HG03460 (cell line): ENCODE measurements at regions not wholly inside any gene's neighbourhood (a gene's known extent, or its start where the extent isn't known, plus 50 kb on each side); places are given as distances from the start of the nearest gene placed in this dataset.
"Not testable (repeated sequence)": the region's sequence is repeated elsewhere in the genome, so short reads cannot be mapped to it uniquely, and the experiment has no call there.

Experiments used
- ATAC-seq: cut with Tn5 transposase; IDR thresholded peaks from one replicate; pipeline ENCODE4 v1.9.1; 2021; ENCODE audit not compliant: unreplicated experiment

DNA sequence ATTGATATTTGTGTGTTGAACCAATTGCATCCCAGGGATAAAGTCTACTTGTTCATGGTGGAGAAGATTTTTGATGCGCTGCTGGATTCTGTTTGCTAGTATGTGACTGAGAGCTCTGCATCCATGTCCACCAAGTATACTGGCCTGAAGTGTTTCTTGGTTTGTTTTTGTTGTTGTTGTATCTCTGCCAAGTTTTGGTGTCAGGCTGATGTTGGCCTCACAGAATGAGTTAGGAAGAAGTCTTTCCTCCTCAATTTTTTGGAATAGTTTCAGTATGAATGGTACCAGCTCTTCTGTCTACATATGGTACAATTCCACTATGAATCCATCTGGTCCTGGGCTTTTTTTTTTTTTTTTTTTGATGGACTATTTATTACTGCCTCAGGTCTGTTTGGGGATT lies 50.9 kb upstream of the OSTN start:
- no peak for ATAC-seq

DNA sequence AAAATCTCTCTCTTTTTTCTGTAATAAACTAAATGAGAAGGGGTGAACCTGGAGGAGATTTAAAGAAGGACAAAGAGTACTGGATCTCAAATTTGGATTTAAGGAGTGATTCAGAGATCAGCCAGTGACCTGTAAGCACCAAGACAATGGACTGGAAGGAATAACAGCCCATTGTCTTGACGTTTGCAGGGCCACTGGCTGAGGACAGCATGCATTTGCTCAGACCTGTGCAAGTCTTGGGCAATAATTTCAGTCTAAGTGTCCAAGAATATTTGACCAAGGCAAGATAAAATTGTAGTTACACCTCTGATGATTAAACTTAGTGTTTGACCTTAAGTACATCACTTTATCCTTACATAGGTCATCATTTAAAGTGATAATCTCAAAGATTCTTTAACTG lies 55.8 kb upstream of the OSTN start:
- no peak for ATAC-seq

DNA sequence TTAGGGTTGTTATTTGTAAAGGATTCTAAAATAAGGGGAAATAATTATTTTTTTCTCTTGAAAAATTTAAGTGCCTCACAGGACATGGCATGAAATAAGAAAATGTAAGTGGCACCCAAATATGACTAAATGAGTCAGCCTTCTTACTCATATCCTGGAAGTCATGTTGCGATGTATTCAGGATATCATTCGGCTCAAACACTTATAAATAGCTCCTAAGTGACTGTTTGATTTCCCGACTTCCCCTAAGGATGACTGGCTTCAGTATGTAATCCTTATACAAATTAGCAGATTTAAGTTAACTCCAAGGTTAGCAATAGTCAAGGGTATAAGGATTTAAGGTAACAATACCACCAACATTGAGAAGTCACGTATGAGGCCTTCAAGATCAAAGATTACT lies 57.3 kb upstream of the OSTN start:
- ATAC-seq, result no peak

DNA sequence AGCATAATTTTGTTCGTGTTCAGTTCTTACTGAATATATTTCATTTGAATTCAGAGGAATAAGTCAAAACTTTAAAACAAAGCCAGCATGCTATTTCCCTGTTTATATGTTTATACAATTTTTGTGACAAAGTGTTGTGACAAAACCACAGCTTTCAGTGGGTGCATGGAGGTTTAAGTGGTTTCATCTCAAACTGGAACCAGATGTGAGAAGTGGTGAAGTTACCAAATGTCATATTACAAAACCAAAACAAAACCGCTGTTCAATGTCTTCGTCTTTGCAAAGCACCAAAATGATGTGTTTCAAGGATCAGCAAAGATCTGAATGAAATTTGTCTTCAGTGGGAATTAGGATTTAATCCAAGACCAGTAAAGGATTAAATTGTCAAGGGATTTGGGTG lies 59.3 kb upstream of the OSTN start:
- ATAC-seq, result peak; percentile 40

DNA sequence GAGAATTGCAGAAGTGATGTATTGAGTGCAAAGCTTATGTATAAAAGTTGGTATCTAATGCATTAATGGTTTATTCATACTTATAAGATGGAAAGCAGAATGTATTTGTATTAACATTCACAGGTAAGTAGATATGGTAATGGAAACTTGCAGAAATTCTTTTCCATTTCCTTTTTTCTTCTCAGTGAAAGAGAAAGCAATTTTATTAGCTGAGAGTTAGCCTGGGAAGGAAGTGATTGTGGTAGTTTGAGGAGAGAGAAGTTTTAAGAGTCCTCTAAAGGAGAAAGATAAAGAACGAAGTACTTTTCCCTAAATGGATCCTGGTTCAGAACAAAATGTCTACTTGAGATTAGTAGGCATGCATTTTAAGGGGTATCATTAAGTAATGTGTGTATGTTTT lies 60.1 kb upstream of the OSTN start:
- ATAC-seq, result peak; percentile 32

DNA sequence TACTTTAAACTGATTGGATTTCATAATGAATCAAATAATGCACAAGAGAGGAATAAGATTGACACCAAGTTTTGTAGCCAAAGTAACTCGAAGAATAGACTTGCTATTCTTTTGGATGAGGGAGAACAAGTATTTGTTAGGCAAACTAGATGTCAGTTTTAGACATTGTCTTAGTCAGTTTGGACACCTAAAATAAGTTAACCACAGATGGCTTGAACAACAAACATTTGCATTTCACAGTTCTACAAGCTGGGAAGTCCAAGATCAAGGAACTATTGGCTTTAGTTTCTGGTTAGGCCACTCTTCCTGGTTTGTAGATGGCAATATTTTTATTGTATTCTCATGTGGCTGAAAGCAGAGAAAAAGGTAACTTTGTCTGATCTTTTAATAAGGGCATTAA lies 61.3 kb upstream of the OSTN start:
- ATAC-seq, result no peak

DNA sequence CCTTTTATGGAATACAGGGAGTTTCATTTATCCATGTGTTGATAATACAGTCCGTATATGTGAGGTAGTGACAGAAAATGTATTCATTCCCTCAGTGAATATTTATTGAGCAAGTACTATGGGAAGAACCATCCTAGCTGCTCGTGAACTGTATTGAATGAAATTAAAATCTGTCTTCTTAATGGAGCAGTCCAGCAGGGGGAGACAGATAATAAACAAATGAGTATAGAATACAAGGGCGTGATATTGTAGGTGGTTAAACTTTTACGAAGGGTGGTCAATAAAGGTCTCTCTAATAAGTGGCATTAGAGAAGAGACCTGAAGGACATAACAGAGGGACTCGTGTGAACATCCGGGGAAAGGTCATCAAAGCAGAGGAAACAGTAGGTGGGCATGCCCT lies 62.7 kb upstream of the OSTN start:
- ATAC-seq, result no peak

DNA sequence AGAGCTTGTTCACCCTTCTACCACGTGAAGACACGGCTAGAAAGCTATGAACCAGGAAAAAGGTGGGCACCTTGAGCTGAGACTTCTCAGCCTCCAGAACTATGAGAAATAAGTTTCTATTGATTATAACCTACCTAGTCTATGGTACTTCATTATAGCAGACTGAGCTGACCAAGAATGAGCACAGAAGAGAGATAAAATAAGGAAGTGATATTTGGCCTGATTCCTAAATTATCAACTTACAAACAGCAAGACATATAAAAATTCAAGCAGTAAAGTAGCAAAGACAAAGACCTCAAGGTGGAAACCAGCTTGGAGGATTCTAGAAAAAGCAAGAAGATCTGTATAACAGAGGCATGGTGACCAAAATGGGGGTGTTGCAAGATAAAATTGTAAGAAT lies 63.9 kb upstream of the OSTN start:
- ATAC-seq, result no peak

DNA sequence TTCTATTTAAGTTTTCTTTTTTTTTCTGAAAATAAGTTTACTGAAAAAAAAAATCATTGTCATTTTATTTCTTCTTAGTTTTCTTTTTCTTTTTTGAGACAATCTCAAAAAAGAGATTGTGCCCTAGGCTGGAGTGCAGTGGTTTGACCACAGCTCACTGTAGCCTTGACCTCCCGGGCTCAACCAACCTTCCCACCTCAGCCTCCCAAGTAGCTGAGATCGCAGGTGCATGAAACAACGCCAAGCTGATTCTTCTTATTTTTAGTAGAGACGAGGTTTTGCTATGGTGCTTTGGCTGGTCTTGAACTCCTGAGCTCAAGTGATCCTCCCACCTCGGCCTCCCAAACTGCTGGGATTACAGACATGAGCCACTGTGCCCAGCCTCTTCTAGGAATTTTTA lies 65.7 kb upstream of the OSTN start:
- ATAC-seq, result no peak

DNA sequence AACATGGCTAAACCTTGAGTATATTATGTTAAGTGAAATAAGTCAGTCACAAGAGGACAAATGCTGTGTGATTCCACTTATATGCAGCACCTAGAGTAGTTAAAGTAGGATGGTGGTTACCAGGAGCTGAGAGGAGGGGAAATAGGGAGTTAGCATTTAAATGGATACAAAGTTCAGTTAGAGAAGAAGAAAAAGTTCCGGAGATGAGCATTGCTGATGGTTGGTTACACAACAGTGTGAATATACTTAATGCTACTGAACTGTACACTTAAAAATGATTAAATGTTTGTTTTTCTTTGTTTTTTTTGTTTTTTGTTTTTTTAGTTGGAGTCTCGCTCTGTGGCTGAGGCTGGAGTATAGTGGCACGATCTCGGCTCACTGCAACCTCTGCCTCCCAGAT lies 67.7 kb upstream of the OSTN start:
- no peak for ATAC-seq

DNA sequence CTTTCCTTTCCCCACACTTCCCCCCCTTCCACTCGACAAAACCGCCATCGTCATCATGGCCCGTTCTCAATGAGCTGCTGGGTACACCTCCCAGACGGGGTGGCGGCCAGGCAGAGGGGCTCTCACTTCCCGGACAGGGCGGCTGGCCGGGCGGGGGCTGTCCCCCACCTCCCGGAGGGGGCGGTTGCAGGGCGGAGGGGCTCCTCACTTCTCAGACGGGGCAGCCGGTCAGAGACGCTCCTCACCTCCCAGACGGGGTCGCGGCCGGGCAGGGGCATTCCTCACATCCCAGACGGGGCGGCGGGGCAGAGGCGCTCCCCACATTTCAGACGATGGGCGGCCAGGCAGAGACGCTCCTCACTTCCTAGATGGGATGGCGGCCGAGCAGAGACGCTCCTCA lies 74.2 kb upstream of the OSTN start:
- ATAC-seq, result not testable (repeated sequence)

DNA sequence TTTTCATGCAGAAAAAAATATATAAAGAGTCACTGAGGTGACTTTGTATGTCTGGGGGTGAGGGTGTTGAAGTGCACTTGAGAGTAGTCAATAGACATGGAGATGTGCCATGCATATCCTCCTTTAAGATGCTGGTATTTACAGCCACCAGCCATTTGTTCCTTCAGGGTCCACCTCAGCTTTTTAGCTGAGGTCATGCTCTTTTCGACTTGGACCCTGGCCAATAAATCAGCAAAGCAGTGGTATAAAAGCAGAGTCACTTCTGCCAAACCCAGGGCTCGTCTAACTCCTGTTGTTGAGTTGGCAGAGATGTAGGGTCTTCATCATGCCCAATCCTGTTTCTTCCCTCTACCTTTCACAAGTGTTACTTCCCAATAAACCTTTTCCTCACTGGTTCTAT lies 75.1 kb upstream of the OSTN start:
- no peak for ATAC-seq

DNA sequence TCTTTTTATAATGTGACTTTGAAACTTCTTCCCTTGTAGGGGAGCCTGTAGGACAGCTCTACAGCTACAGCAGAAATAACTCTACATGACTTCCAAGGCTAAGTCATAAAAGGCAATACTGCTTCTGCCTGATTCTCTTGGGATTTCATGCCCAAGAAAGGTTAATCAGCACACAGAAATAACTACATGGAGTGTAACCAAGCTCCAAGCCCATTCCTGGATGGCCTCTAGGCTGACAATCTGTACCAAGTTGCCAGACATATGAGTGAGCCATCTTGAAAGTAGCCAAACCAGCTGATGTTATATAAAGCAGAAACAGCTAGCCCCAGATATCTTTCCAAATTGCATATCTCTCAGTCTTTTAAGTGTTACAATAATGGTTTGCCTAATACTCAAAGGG lies 75.8 kb upstream of the OSTN start:
- ATAC-seq, result no peak

DNA sequence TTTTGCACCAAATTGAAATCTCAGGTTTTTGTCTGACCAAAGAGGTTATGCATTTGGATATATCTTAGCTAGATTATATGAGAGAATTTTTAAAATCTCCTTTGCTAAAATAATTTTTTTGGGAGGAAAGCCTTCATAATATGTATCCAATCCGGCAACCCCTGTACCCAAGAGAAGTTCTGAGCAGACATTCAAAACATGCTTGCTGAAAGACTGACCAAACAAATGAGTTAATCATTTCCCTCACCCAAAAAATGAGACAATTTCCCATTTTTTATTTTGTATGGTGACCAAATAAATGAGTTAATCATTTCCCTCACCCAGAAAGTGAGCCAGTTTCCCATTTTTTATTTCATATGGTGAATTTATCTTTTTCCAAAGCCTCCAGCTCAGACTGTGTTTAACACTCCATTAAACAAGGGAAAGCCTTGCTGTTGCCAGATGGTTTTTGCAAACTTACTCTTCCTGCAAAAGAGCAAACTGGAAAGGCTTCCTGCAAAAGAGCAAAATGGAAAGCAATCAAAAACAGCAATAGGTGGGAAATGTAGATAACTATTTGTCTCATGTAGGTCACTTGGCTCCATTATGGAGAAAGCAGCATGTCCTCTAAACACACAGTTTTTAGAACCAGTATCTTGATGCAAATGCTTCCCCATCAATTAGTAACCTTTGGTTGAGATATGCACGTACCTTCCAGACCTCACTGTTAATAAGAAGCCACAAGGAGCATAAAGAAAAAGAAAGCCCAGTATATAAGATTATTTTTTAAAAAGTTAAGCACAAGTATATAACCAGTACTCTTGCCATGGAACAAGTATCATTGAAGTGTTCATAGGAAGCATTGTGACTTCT lies 78.4 kb upstream of the OSTN start:
- ATAC-seq, result peak; percentile 74

DNA sequence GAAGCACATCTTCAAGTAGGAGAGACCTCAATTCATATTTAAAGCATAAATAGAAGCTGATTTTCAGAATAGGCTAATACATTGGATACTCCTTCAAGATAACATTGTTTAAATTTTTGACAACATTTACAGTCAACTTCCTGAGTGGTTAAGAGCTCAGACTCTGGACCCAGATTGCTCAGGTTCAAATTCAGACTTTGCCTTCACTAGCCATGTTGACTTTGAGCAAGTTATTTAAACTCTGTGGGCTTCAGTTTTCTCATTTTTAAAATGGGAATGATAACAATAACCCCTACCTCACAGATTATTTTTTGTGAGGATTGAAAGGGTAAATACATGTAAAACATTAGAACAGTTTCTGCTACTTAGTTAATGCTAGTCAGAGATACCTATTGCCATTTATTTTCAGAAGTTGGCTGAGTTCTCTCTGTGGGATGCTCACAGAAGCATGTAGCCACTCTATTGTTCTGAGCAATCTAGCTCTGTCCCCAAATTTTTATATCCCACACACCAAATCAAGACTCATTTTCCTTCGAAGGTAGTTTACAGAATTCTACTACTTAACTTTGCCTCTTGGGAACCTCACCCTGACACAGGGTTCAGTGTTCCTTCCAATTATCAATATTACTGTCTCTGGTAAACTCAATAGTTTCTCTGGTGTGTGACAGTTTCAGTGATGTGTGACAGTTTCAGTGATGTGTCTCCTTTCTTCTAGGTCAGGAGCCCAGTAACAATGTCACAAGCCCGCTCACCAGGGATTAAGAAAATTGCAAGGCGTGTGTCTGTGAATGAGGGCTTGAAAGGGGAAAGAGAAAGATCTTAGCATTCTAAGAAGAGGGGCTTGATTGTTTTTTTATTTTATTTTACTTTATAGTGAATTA lies 79.4 kb upstream of the OSTN start:
- peak; percentile 83 for ATAC-seq

DNA sequence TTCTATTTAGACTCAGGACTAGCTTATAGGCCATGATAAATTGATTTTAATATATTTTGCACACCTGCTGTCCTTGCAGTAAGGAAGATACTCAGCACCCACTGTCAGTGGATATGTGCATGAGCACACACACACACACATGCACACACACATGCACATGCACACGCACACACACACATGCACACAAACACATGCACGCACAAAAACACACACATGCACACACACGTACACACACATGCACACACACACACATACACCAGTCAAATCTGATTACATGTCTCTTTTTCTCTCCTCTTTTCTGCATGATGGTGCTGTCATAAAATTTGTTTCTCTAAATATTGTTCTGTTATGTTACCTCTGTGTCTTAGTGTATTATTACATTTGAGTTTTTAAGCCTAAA lies 87.3 kb upstream of the OSTN start:
- no peak for ATAC-seq

DNA sequence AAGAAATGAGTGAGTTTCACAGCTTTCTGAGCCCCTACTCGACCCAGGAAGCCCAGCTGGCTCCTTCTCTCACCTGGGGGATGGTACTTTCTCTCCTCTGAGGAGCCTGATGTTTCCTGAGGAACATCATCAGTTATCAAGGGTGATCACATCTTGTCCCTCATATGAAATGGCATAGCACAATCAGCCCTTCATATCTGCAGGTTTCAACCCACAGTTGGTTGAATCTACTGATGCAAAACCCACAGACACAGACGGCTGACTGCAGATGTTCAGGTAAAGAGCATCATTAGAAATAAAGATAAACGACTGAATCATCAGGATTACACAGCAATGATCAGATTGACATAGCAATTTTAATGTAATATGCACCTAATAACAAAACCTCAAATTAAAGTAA lies 93.6 kb upstream of the OSTN start:
- peak; percentile 93 for ATAC-seq

DNA sequence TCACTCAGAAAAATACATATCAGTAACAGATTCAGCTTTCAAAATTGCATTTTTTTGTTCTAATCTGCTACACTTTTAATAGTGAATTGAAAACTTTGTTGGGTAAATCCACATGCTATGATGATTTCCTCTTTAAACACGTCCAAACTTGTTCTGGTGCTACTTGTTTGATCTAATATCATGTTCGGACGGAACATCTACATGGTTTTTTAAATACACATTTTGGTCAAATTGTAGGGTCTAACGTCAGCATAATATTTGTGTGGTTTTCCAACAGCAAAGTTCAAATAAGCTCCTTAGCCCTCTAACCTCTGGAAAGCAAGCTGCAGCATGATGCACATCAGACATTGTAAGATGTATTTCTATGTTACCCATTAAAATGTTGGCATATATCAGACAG lies 98.5 kb upstream of the OSTN start:
- no peak for ATAC-seq

DNA sequence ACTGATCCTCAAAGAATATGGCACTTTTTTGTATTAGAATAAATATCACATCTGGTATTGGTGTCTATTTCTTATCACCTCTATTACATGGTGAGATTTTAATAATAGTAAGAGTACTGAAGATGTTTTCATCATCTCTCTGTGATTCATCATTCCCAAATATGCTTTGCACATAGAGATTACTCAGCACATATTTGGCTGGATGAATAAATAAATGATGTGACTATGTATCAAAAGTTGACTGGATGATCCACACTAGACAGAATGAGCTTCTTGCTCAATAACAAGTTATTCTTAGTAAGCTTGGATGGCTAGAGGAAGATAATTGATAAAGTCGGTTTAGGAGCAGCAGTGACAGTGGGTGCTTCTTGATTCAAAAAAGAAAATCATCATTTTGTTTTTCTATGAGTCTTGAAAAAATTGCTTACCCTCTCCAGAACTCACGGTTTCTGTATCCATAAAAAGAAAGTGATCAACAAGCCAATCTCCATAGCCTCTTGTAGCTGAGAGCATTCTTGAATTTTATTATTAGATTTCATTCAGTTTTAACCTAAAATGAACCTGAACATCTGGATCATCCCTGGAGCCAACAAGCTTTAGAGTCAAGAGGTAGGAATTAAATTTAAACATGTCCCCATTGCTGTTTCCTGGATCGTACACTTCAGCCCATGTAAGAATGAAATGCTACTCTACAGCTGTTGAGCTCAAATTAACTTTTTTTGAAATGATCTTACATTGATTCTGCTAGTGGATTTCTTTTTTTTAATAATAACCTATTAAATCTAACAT lies 104.8 kb upstream of the OSTN start:
- ATAC-seq, result no peak

DNA sequence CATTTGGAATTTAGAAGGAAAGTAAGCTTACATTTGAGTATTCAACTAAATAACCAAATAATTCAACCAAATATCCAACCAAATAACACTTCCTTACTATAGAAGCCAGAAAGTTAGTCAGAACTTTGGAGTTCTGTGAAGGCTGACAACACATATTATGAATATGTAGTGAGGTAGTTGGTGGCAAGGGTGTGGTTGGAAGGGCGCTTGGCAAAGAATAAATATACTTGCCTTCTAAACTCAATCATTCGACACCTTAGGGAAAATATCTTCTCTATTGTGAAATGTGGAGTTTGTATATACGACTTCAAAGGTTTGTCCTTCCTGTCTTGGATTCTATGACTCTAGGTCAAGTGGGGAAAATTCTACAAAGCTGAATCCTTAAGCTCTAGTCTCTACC lies 111.7 kb upstream of the OSTN start:
- no peak for ATAC-seq

DNA sequence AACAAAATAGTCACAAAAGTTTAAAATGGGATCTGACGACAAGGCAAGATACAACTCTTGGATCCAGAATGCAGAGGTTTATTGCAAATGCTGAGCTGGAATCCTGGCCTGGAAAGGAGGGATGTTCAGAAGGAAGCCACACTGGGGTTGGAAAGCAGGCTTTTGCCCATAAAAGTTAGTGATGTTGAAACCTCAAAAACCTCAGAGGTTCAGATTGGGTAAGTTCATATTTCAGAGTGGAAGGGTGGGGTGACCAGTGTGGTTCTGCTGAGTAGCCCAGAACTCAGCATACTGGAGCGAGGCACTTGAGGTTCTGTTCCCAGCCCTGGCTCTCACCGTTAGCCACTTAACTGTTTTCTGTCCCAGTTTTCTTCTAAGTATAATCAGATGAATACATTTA lies 114.0 kb upstream of the OSTN start:
- ATAC-seq, result no peak

DNA sequence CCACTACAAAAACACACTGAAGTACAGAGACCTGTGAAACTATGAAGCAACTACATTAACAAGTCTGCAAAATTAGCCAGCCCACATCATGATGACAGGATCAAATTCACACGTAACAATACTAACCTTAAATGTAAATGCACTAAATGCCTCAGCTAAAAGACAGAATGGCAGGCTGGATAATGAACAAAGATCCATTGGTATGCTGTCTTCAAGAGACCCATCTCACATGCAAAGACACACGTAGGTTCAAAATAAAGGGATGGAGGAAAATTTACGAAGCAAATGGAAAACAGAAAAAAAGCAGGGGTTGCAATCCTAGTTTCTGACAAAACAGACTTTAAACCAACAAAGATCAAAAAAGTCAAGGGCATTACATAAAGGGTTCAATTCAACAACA lies 120.1 kb upstream of the OSTN start:
- ATAC-seq, result not testable (repeated sequence)
